Astrocyte (in vitro differentiated cells and primary cell): ENCODE measurements at regions not wholly inside any gene's neighbourhood (a gene's known extent, or its start where the extent isn't known, plus 50 kb on each side); places are given as distances from the start of the nearest gene placed in this dataset.

Experiments
- DNase-seq: peaks from one replicate; pipeline ENCODE4 v3.0.0-alpha.2; 2010; ENCODE audit warnings: low read depth
- FAIRE-seq: peaks from 2 replicates; lab custom pipeline; 2011; peaks lifted over from hg19 to GRCh38; lab: Jason Lieb, UNC
- H2AFZ ChIP-seq: 2 replicates; pipeline ENCODE4 v1.6.0; 2012; ENCODE audit warnings: low read depth, low read length, inconsistent platforms
- H3K27ac ChIP-seq: 2 replicates; pipeline ENCODE4 v1.5.1; 2011; ENCODE audit warnings: low read depth, low read length, inconsistent platforms
- H3K27me3 ChIP-seq: 2 replicates; pipeline ENCODE4 v1.6.0; 2011; ENCODE audit warnings: low read length, inconsistent platforms; ENCODE audit not compliant: insufficient read depth
- H3K36me3 ChIP-seq: 2 replicates; pipeline ENCODE4 v1.5.1; 2011; ENCODE audit warnings: low read length, inconsistent platforms; ENCODE audit not compliant: insufficient read depth
- H3K4me1 ChIP-seq: 2 replicates; pipeline ENCODE4 v1.5.1; 2011; ENCODE audit warnings: low read length, inconsistent platforms; ENCODE audit not compliant: insufficient read depth
- H3K4me2 ChIP-seq: 2 replicates; pipeline ENCODE4 v1.6.0; 2012; ENCODE audit warnings: low read length, inconsistent platforms
- H3K4me3 ChIP-seq: 2 replicates; pipeline ENCODE4 v1.5.1; 2011; ENCODE audit warnings: low read depth, mild to moderate bottlenecking, low read length, inconsistent platforms; ENCODE audit not compliant: insufficient read depth
- H3K79me2 ChIP-seq: 2 replicates; pipeline ENCODE4 v1.6.0; 2012; ENCODE audit warnings: mild to moderate bottlenecking, low read length, inconsistent platforms; ENCODE audit not compliant: insufficient read depth
- H3K9ac ChIP-seq: 2 replicates; pipeline ENCODE4 v1.6.0; 2012; ENCODE audit warnings: mild to moderate bottlenecking, low read length, inconsistent platforms
- H3K9me3 ChIP-seq: 2 replicates; pipeline ENCODE4 v1.5.1; 2012; ENCODE audit warnings: low read depth, mild to moderate bottlenecking, low read length, inconsistent platforms; ENCODE audit not compliant: insufficient read depth
- H4K20me1 ChIP-seq: 2 replicates; pipeline ENCODE4 v1.6.0; 2012; ENCODE audit warnings: low read length, inconsistent platforms; ENCODE audit not compliant: insufficient read depth
- H3K27ac Mint-ChIP-seq: one replicate; pipeline ENCODE4 v1.8.0; 2021; ENCODE audit warnings: mild to moderate bottlenecking, mixed read lengths; ENCODE audit not compliant: unreplicated experiment
- H3K27me3 Mint-ChIP-seq: one replicate; pipeline ENCODE4 v1.8.0; 2021; ENCODE audit warnings: low read depth, mixed read lengths; ENCODE audit not compliant: unreplicated experiment
- H3K36me3 Mint-ChIP-seq: one replicate; pipeline ENCODE4 v1.8.0; 2021; ENCODE audit warnings: low read depth, mixed read lengths; ENCODE audit not compliant: unreplicated experiment
- H3K4me1 Mint-ChIP-seq: one replicate; pipeline ENCODE4 v1.8.0; 2021; ENCODE audit warnings: low read depth, mixed read lengths; ENCODE audit not compliant: unreplicated experiment
- H3K4me3 Mint-ChIP-seq: one replicate; pipeline ENCODE4 v1.8.0; 2021; ENCODE audit warnings: mild to moderate bottlenecking, moderate library complexity, mixed read lengths; ENCODE audit not compliant: unreplicated experiment
- H3K9me3 Mint-ChIP-seq: one replicate; pipeline ENCODE4 v1.8.0; 2021; ENCODE audit warnings: mild to moderate bottlenecking, mixed read lengths; ENCODE audit not compliant: unreplicated experiment
- EZH2 ChIP-seq: IDR thresholded peaks from 2 replicates; pipeline ENCODE4 v1.6.1; 2012; ENCODE audit warnings: mild to moderate bottlenecking, low read length, inconsistent platforms; ENCODE audit not compliant: insufficient read depth
- TF ChIP-seq, protein P1 (sequence below): IDR thresholded peaks from 2 replicates; pipeline ENCODE4 v1.5.1; 2011; ENCODE audit warnings: low read depth, mild to moderate bottlenecking, inconsistent platforms, low read length, moderate library complexity; ENCODE audit not compliant: insufficient read depth

DNA sequence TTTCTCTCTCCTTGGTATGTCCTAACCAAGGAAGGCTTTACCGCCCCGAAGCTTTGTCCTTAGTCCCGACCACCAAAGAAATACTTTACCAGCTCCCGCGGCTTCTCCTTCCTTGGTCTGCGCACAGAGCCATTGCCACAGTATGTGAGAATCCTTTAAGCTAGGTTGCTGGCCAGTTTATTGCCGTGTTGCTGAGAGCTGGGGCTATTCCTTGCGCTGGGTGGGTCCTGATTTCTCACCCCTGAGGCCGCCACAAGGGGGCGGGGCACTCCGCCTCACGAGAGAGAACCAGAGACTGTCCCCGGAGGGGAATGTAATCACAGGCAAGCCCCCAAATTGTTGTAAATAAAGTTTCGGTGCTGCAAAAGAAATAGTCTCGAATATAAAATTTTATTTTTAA, 331.0 kb upstream of the PCDH10 start:
- H2AFZ ChIP-seq, result no peak overlapping the region
- H3K4me2 ChIP-seq, result no peak overlapping the region

DNA sequence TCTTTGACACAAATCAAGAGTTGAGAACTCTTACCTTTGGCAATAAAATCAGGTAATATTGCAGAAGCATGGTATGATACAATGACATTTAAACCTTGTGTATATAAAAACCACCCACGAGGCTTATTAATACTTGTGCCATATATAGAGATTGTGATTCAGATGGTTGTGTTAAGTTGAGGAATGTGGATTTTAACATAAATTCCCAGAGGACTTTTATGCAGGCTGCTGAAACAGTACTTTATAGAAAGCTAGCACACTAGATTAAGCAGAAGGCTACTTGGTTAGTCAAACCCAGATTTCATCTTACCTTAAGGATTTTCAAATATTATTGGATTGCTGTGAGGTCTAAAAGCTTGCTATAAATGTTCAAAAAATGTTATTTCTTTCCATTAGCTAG, 325.7 kb upstream of the PCDH10 start:
- Mint-ChIP-seq H3K36me3 (no peaks in the 10 kb centered on the region), H3K27me3 (no peaks in the 10 kb centered on the region), H3K4me3 (no peak overlapping the region), H3K9me3 (no peaks in the 10 kb centered on the region), H3K27ac (no peak overlapping the region), H3K4me1 (no peaks in the 10 kb centered on the region)
- no peak for DNase-seq
- Histone ChIP-seq H2AFZ (no peak overlapping the region), H4K20me1 (no peaks in the 10 kb centered on the region), H3K27me3 (no peaks in the 10 kb centered on the region), H3K4me1 (no peaks in the 10 kb centered on the region), H3K9ac (no peak overlapping the region), H3K9me3 (no peaks in the 10 kb centered on the region), H3K4me3 (no peak overlapping the region), H3K27ac (no peak overlapping the region), H3K4me2 (no peak overlapping the region), H3K79me2 (no peaks in the 10 kb centered on the region), H3K36me3 (no peaks in the 10 kb centered on the region)
- TF ChIP-seq, protein P1, sequence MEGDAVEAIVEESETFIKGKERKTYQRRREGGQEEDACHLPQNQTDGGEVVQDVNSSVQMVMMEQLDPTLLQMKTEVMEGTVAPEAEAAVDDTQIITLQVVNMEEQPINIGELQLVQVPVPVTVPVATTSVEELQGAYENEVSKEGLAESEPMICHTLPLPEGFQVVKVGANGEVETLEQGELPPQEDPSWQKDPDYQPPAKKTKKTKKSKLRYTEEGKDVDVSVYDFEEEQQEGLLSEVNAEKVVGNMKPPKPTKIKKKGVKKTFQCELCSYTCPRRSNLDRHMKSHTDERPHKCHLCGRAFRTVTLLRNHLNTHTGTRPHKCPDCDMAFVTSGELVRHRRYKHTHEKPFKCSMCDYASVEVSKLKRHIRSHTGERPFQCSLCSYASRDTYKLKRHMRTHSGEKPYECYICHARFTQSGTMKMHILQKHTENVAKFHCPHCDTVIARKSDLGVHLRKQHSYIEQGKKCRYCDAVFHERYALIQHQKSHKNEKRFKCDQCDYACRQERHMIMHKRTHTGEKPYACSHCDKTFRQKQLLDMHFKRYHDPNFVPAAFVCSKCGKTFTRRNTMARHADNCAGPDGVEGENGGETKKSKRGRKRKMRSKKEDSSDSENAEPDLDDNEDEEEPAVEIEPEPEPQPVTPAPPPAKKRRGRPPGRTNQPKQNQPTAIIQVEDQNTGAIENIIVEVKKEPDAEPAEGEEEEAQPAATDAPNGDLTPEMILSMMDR, result no peak
- TF ChIP-seq EZH2, result no peak
- FAIRE-seq, result no peak

More for the DNA sequence above, 331.0 kb upstream of the PCDH10 start:
- H3K4me1 ChIP-seq, result no peaks in the 10 kb centered on the region
- no peak overlapping the region for H3K9ac ChIP-seq
- no peaks in the 10 kb centered on the region for H3K36me3 ChIP-seq
- H4K20me1 ChIP-seq, result no peaks in the 10 kb centered on the region
- Mint-ChIP-seq H3K36me3 (no peaks in the 10 kb centered on the region), H3K27ac (no peak overlapping the region), H3K4me3 (no peak overlapping the region), H3K4me1 (no peaks in the 10 kb centered on the region), H3K9me3 (no peaks in the 10 kb centered on the region), H3K27me3 (no peaks in the 10 kb centered on the region)
- H3K27ac ChIP-seq, result no peak overlapping the region
- no peaks in the 10 kb centered on the region for H3K79me2 ChIP-seq
- FAIRE-seq, result no peak
- no peak for TF ChIP-seq EZH2
- TF ChIP-seq, protein P1, result no peak
- DNase-seq, result no peak
- H3K27me3 ChIP-seq, result no peaks in the 10 kb centered on the region
- H3K4me3 ChIP-seq, result no peak overlapping the region
- H3K9me3 ChIP-seq, result no peaks in the 10 kb centered on the region

DNA sequence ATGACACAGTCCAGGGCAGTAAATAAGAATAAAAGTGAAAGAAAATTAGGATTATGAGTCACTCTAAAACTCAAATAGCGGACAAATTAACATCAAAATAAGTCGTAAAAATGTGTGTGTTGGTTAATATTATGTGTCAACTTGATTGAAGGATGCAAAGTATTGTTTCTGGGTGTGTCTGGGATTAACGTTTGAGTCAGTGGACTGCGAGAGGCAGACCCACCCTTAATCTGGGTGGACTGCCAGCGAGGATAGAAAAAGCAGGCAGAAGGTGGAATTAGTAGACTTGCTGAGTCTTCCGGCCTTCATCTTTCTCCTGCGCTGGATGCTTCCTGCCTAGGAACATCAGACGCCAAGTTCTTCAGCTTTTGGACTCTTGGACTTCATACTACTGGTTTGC, 324.3 kb upstream of the PCDH10 start:
- H3K27me3 Mint-ChIP-seq, result no peaks in the 10 kb centered on the region
- H3K4me1 Mint-ChIP-seq, result no peaks in the 10 kb centered on the region
- H3K4me2 ChIP-seq, result no peak overlapping the region
- no peaks in the 10 kb centered on the region for H3K4me1 ChIP-seq
- H3K27ac ChIP-seq, result no peak overlapping the region
- H3K4me3 Mint-ChIP-seq, result no peak overlapping the region
- H3K9me3 Mint-ChIP-seq, result no peaks in the 10 kb centered on the region
- no peaks in the 10 kb centered on the region for H3K36me3 Mint-ChIP-seq
- no peaks in the 10 kb centered on the region for H4K20me1 ChIP-seq
- no peak overlapping the region for H3K9ac ChIP-seq
- H3K27me3 ChIP-seq, result no peaks in the 10 kb centered on the region
- DNase-seq (no peak), FAIRE-seq (no peak)
- H3K9me3 ChIP-seq, result no peaks in the 10 kb centered on the region
- no peak overlapping the region for H3K4me3 ChIP-seq
- H2AFZ ChIP-seq, result no peak overlapping the region
- TF ChIP-seq, protein P1, result no peak
- no peak for TF ChIP-seq EZH2
- no peaks in the 10 kb centered on the region for H3K36me3 ChIP-seq
- H3K27ac Mint-ChIP-seq, result no peak overlapping the region
- no peaks in the 10 kb centered on the region for H3K79me2 ChIP-seq
